ENCODE measurements at regions not wholly inside any gene's neighbourhood (a gene's known extent, or its start where the extent isn't known, plus 50 kb on each side); places are given as distances from the start of the nearest gene placed in this dataset.

GRCh38 chr12:59084511-59085375 is 164.4 kb upstream of the LRIG3 start:
- H3K4me3 ChIP-seq (ENCODE audit: low read depth, low read length, poor library complexity, severe bottlenecking), result no peak overlapping the region
- H3K27ac ChIP-seq (ENCODE audit: low read depth, low read length, poor library complexity, severe bottlenecking), result no peak overlapping the region
- H3K4me1 ChIP-seq (ENCODE audit: insufficient read depth, low read length, severe bottlenecking), result no peaks in the 10 kb centered on the region
- no peak overlapping the region for H3K4me2 ChIP-seq (ENCODE audit: low read length)
- H4K20me1 ChIP-seq (ENCODE audit: insufficient read depth, low read length), result no peaks in the 10 kb centered on the region
- no peak overlapping the region for H3K9ac ChIP-seq (ENCODE audit: low read length)
- H3K27me3 ChIP-seq (ENCODE audit: insufficient read depth, low read length), result no peaks in the 10 kb centered on the region
- H3K36me3 ChIP-seq (ENCODE audit: insufficient read depth, low read length), result no peaks in the 10 kb centered on the region
- H3K9me3 ChIP-seq (ENCODE audit: low read length), result no peaks in the 10 kb centered on the region
- no peaks in the 10 kb centered on the region for H3K9me2 ChIP-seq (ENCODE audit: low read depth, low read length)
- H3K79me2 ChIP-seq (ENCODE audit: insufficient read depth, low read length), result no peaks in the 10 kb centered on the region
- H2AFZ ChIP-seq (ENCODE audit: low read length), result no peak overlapping the region
- H3F3A ChIP-seq (ENCODE audit: insufficient read depth, low read length), result no peaks in the 10 kb centered on the region
- TF ChIP-seq CTCF (IDR thresholded peaks at IDR 0.05; ENCODE audit: low read length) (no peak), EZH2 (IDR thresholded peaks at IDR 0.05; ENCODE audit: borderline replicate concordance, low read length) (no peak)

GRCh38 chr12:59082952-59083351 is 162.6 kb upstream of the LRIG3 start:
- no peak for TF ChIP-seq EZH2 (IDR thresholded peaks at IDR 0.05; ENCODE audit: borderline replicate concordance, low read length)
- no peak for TF ChIP-seq CTCF (IDR thresholded peaks at IDR 0.05; ENCODE audit: low read length)
- Histone ChIP-seq H3K27me3 (ENCODE audit: insufficient read depth, low read length) (no peaks in the 10 kb centered on the region), H3K9me3 (ENCODE audit: low read length) (no peaks in the 10 kb centered on the region), H3K9me2 (ENCODE audit: low read depth, low read length) (no peaks in the 10 kb centered on the region), H3F3A (ENCODE audit: insufficient read depth, low read length) (no peaks in the 10 kb centered on the region), H3K79me2 (ENCODE audit: insufficient read depth, low read length) (no peaks in the 10 kb centered on the region), H3K27ac (ENCODE audit: low read depth, low read length, poor library complexity, severe bottlenecking) (no peak overlapping the region), H3K4me2 (ENCODE audit: low read length) (no peak overlapping the region), H3K4me3 (ENCODE audit: low read depth, low read length, poor library complexity, severe bottlenecking) (no peak overlapping the region), H3K9ac (ENCODE audit: low read length) (no peak overlapping the region), H2AFZ (ENCODE audit: low read length) (no peak overlapping the region), H3K36me3 (ENCODE audit: insufficient read depth, low read length) (no peaks in the 10 kb centered on the region), H4K20me1 (ENCODE audit: insufficient read depth, low read length) (no peaks in the 10 kb centered on the region), H3K4me1 (ENCODE audit: insufficient read depth, low read length, severe bottlenecking) (no peaks in the 10 kb centered on the region)

GRCh38 chr12:59080101-59080500 is 159.8 kb upstream of the LRIG3 start:
- Histone ChIP-seq H3K27ac (ENCODE audit: low read depth, low read length, poor library complexity, severe bottlenecking) (no peak overlapping the region), H3K4me1 (ENCODE audit: insufficient read depth, low read length, severe bottlenecking) (no peaks in the 10 kb centered on the region), H3K9me2 (ENCODE audit: low read depth, low read length) (no peaks in the 10 kb centered on the region), H3K4me3 (ENCODE audit: low read depth, low read length, poor library complexity, severe bottlenecking) (no peak overlapping the region), H2AFZ (ENCODE audit: low read length) (no peak overlapping the region), H3K36me3 (ENCODE audit: insufficient read depth, low read length) (no peaks in the 10 kb centered on the region), H3K9ac (ENCODE audit: low read length) (no peak overlapping the region), H3K9me3 (ENCODE audit: low read length) (no peaks in the 10 kb centered on the region), H3K4me2 (ENCODE audit: low read length) (no peak overlapping the region), H3K79me2 (ENCODE audit: insufficient read depth, low read length) (no peaks in the 10 kb centered on the region), H4K20me1 (ENCODE audit: insufficient read depth, low read length) (no peaks in the 10 kb centered on the region), H3F3A (ENCODE audit: insufficient read depth, low read length) (no peaks in the 10 kb centered on the region), H3K27me3 (ENCODE audit: insufficient read depth, low read length) (no peaks in the 10 kb centered on the region)
- TF ChIP-seq CTCF (IDR thresholded peaks at IDR 0.05; ENCODE audit: low read length) (no peak), EZH2 (IDR thresholded peaks at IDR 0.05; ENCODE audit: borderline replicate concordance, low read length) (no peak)

Data from OCI-LY1 (cell line).